Left cardiac atrium (tissue), 4 donors: ENCODE measurements at regions not wholly inside any gene's neighbourhood (a gene's known extent, or its start where the extent isn't known, plus 50 kb on each side); places are given as distances from the start of the nearest gene placed in this dataset.
A peak's percentile ranks its signal among the peaks of the same experiment; 100 is the strongest.
"Not testable (repeated sequence)": the region's sequence is repeated elsewhere in the genome, so short reads cannot be mapped to it uniquely, and the experiment has no call there.

Experiments
- ATAC-seq, 2 donors: fragments of 200-7000 bp; cut with Tn5 transposase; one replicate each; pipeline ENCODE4 v1.9.1; 2020; ENCODE audit warnings: mild to moderate bottlenecking in 2 of 2, moderate library complexity in 2 of 2
- DNase-seq: peaks from one replicate; pipeline ENCODE4 v3.0.0-alpha.2; 2020
- intact Hi-C, 2 donors: fragments of 100-400 bp; cut with DNase I; formaldehyde crosslinking; loops; one replicate each; pipeline versions ENCODE4 v1.14.1 to v1.15.1; 2022 to 2023
- donor health status: DM: no; HTN: yes; CAD: no.
- donor health status: DM: no; HTN: yes; CAD: no; lungs with severe emphysema.
- donor health status: DM: yes; HTN: yes; CAD: no.
- donor health status: Dilated cardiomyopathy.

GRCh38 chr13:66237411-66238062 is 992.6 kb downstream of the PCDH9 start:
- DNase-seq (no peak), ATAC-seq (no peak)
- intact Hi-C loops, result no loop called here

GRCh38 chr13:66234159-66234558 is 996.0 kb downstream of the PCDH9 start:
- intact Hi-C loops, result no loop called here
- ATAC-seq (no peak), DNase-seq (no peak)

GRCh38 chr13:66231958-66232357 is 998.2 kb downstream of the PCDH9 start:
- intact Hi-C loops, ATAC-seq, DNase-seq: not testable (repeated sequence)

- intact Hi-C loops, result no loop called here
- DNase-seq (no peak), ATAC-seq (no peak)
Measured at GRCh38 chr13:66225072-66225471, 1005.1 kb downstream of the PCDH9 start.

- DNase-seq (no peak), ATAC-seq (no peak)
- intact Hi-C loops, result no loop called here
Measured at GRCh38 chr13:66224663-66225062, 1005.5 kb downstream of the PCDH9 start.

GRCh38 chr13:66222926-66223325 is 1007.2 kb downstream of the PCDH9 start:
- no peak for DNase-seq
- ATAC-seq, result no peak
- intact Hi-C loops, result no loop called here

GRCh38 chr13:66222127-66222526 is 1008.0 kb downstream of the PCDH9 start:
- ATAC-seq, result no peak
- intact Hi-C loops, result no loop called here
- DNase-seq, result no peak

GRCh38 chr13:66219506-66219905 is 1010.6 kb downstream of the PCDH9 start:
- no peak for DNase-seq
- intact Hi-C loops, result no loop called here
- ATAC-seq, result no peak

GRCh38 chr13:66218583-66218982 is 1011.6 kb downstream of the PCDH9 start:
- intact Hi-C loops, result no loop called here
- no peak for ATAC-seq
- DNase-seq, result no peak

GRCh38 chr13:66216728-66217127 is 1013.4 kb downstream of the PCDH9 start:
- DNase-seq, result no peak
- no peak for ATAC-seq
- intact Hi-C loops, result no loop called here

GRCh38 chr13:66214467-66214866 is 1015.7 kb downstream of the PCDH9 start:
- intact Hi-C loops, result no loop called here
- ATAC-seq, result no peak
- no peak for DNase-seq

- ATAC-seq (no peak), DNase-seq (no peak)
- intact Hi-C loops, result no loop called here
Measured at GRCh38 chr13:66212511-66212910, 1017.6 kb downstream of the PCDH9 start.

GRCh38 chr13:66210677-66211076 is 1019.5 kb downstream of the PCDH9 start:
- intact Hi-C loops, result no loop called here
- DNase-seq (no peak), ATAC-seq (peak in 1 of 2 donors; percentile 87)

GRCh38 chr13:66208589-66208988 is 1021.5 kb downstream of the PCDH9 start:
- intact Hi-C loops, result no loop called here
- ATAC-seq, result no peak
- no peak for DNase-seq

GRCh38 chr13:66207610-66208009 is 1022.5 kb downstream of the PCDH9 start:
- no peak for DNase-seq
- no peak for ATAC-seq
- intact Hi-C loops, result no loop called here

- DNase-seq (no peak), ATAC-seq (no peak)
- intact Hi-C loops, result no loop called here
Measured at GRCh38 chr13:66205807-66206206, 1024.3 kb downstream of the PCDH9 start.

GRCh38 chr13:66200555-66200954 is 1029.6 kb downstream of the PCDH9 start:
- ATAC-seq (no peak), DNase-seq (no peak)
- intact Hi-C loops, result no loop called here

GRCh38 chr13:66195238-66195637 is 1034.9 kb downstream of the PCDH9 start:
- ATAC-seq, result no peak
- intact Hi-C loops, result no loop called here

GRCh38 chr13:66189986-66190385 is 1040.2 kb downstream of the PCDH9 start:
- ATAC-seq (no peak), DNase-seq (no peak)
- intact Hi-C loops, result no loop called here

More at GRCh38 chr13:66195238-66195637, 1034.9 kb downstream of the PCDH9 start:
- no peak for DNase-seq

- ATAC-seq, result no peak
- intact Hi-C loops, result no loop called here
- no peak for DNase-seq
Measured at GRCh38 chr13:66180836-66181235, 1049.3 kb downstream of the PCDH9 start.

GRCh38 chr13:66171920-66172319 is 1058.2 kb downstream of the PCDH9 start:
- ATAC-seq (no peak), DNase-seq (no peak)
- intact Hi-C loops, result no loop called here

GRCh38 chr13:66162470-66162869 is 1067.7 kb downstream of the PCDH9 start:
- ATAC-seq, result no peak
- intact Hi-C loops, result no loop called here

More at GRCh38 chr13:66162470-66162869, 1067.7 kb downstream of the PCDH9 start:
- DNase-seq, result no peak
